BLaER1 treated with 17β-estradiol and CSF1 and Interleukin-3, amounts not matched to agents 10 nM and 100 nM (cell line): ENCODE measurements at regions not wholly inside any gene's neighbourhood (a gene's known extent, or its start where the extent isn't known, plus 50 kb on each side); places are given as distances from the start of the nearest gene placed in this dataset.

Experiments
- H3K27ac ChIP-seq, 11 experiments: shearing (Covaris generic); formaldehyde crosslinking; 2 replicates each; pipeline ENCODE4 v1.8.1; 2022
- H3K27me3 ChIP-seq, 11 experiments: shearing (Covaris generic); formaldehyde crosslinking; 2 replicates each; pipeline ENCODE4 v1.8.1; 2022
- H3K36me3 ChIP-seq, 11 experiments: shearing (Covaris generic); formaldehyde crosslinking; 2 replicates each; pipeline ENCODE4 v1.8.1; 2022
- H3K4me1 ChIP-seq, 10 experiments: shearing (Covaris generic); formaldehyde crosslinking; 2 replicates each; pipeline ENCODE4 v1.8.1; 2022
- H3K4me2 ChIP-seq, 11 experiments: shearing (Covaris generic); formaldehyde crosslinking; 2 replicates each; pipeline ENCODE4 v1.8.1; 2022
- H3K4me3 ChIP-seq, 10 experiments: shearing (Covaris generic); formaldehyde crosslinking; 2 replicates each; pipeline ENCODE4 v1.8.1; 2022
- H3K9ac ChIP-seq, 11 experiments: shearing (Covaris generic); formaldehyde crosslinking; 2 replicates each; pipeline ENCODE4 v1.8.1; 2022
- H3K9me3 ChIP-seq, 11 experiments: shearing (Covaris generic); formaldehyde crosslinking; replicated peaks in 1 of 11; 2 replicates each; pipeline ENCODE4 v1.8.1; 2022
- H4K20me1 ChIP-seq, 11 experiments: shearing (Covaris generic); formaldehyde crosslinking; 2 replicates each; pipeline ENCODE4 v1.8.1; 2022
- Cebpa-rat ChIP-seq, 11 experiments: shearing (Covaris generic); IDR thresholded peaks; 2 replicates each; pipeline ENCODE4 v1.8.1; 2022

- TF ChIP-seq Cebpa-rat (IDR thresholded peaks at IDR 0.05), result no peak
- H3K27ac ChIP-seq, result no peak overlapping the region
- H3K36me3 ChIP-seq, result no peaks in the 10 kb centered on the region
- H3K4me2 ChIP-seq, result no peak overlapping the region
- no peaks in the 10 kb centered on the region for H4K20me1 ChIP-seq
- H3K27me3 ChIP-seq, result no peaks in the 10 kb centered on the region
- no peaks in the 10 kb centered on the region for H3K4me1 ChIP-seq
- no peak overlapping the region for H3K9ac ChIP-seq
- no peak overlapping the region for H3K4me3 ChIP-seq
- no peaks in the 10 kb centered on the region for H3K9me3 ChIP-seq
Measured at GRCh38 chr1:55690366-55690765, 475.2 kb upstream of the USP24 start.

- no peak for TF ChIP-seq Cebpa-rat (IDR thresholded peaks at IDR 0.05)
- Histone ChIP-seq H4K20me1 (no peaks in the 10 kb centered on the region), H3K4me3 (no peak overlapping the region), H3K9me3 (no peaks in the 10 kb centered on the region), H3K4me1 (no peaks in the 10 kb centered on the region), H3K4me2 (no peak overlapping the region), H3K27me3 (no peaks in the 10 kb centered on the region), H3K36me3 (no peaks in the 10 kb centered on the region), H3K9ac (no peak overlapping the region), H3K27ac (no peak overlapping the region)
Measured at GRCh38 chr1:55689800-55690199, 474.6 kb upstream of the USP24 start.

GRCh38 chr1:55685560-55685959, 470.4 kb upstream of the USP24 start:
- Histone ChIP-seq H3K4me3 (no peak overlapping the region), H3K27ac (no peak overlapping the region), H3K27me3 (no peaks in the 10 kb centered on the region), H3K4me2 (no peak overlapping the region), H3K9me3 (peaks cover 0 to 11% (median 4%) of the 10 kb centered on the region in 11 experiments; a peak in 9 of 22 replicates), H3K4me1 (no peaks in the 10 kb centered on the region), H4K20me1 (no peaks in the 10 kb centered on the region), H3K9ac (no peak overlapping the region), H3K36me3 (no peaks in the 10 kb centered on the region)
- TF ChIP-seq Cebpa-rat (IDR thresholded peaks at IDR 0.05), result no peak

- peaks cover 0 to 11% (median 4%) of the 10 kb centered on the region in 11 experiments; a peak in 9 of 22 replicates for H3K9me3 ChIP-seq
- no peaks in the 10 kb centered on the region for H3K4me1 ChIP-seq
- TF ChIP-seq Cebpa-rat (IDR thresholded peaks at IDR 0.05), result no peak
- H3K27me3 ChIP-seq, result no peaks in the 10 kb centered on the region
- no peak overlapping the region for H3K4me2 ChIP-seq
- no peaks in the 10 kb centered on the region for H3K36me3 ChIP-seq
- H3K9ac ChIP-seq, result no peak overlapping the region
- H3K27ac ChIP-seq, result no peak overlapping the region
- no peaks in the 10 kb centered on the region for H4K20me1 ChIP-seq
- H3K4me3 ChIP-seq, result no peak overlapping the region
Measured at GRCh38 chr1:55684131-55684650, 469.0 kb upstream of the USP24 start.

GRCh38 chr1:55682198-55682597, 467.0 kb upstream of the USP24 start:
- H4K20me1 ChIP-seq, result no peaks in the 10 kb centered on the region
- H3K9ac ChIP-seq, result no peak overlapping the region
- no peaks in the 10 kb centered on the region for H3K27me3 ChIP-seq
- H3K4me1 ChIP-seq, result no peaks in the 10 kb centered on the region
- H3K4me2 ChIP-seq, result no peak overlapping the region
- H3K4me3 ChIP-seq, result no peak overlapping the region
- no peak overlapping the region for H3K27ac ChIP-seq
- H3K9me3 ChIP-seq, result peaks cover 0 to 11% (median 4%) of the 10 kb centered on the region in 11 experiments; a peak in 9 of 22 replicates
- H3K36me3 ChIP-seq, result no peaks in the 10 kb centered on the region
- TF ChIP-seq Cebpa-rat (IDR thresholded peaks at IDR 0.05), result no peak

GRCh38 chr1:55679971-55680370, 464.8 kb upstream of the USP24 start:
- H3K9ac ChIP-seq, result no peak overlapping the region
- H3K9me3 ChIP-seq, result peaks cover 0 to 11% (median 4%) of the 10 kb centered on the region in 11 experiments; a peak in 9 of 22 replicates
- no peak for TF ChIP-seq Cebpa-rat (IDR thresholded peaks at IDR 0.05)
- no peak overlapping the region for H3K27ac ChIP-seq
- H3K36me3 ChIP-seq, result no peaks in the 10 kb centered on the region
- no peak overlapping the region for H3K4me2 ChIP-seq
- H4K20me1 ChIP-seq, result no peaks in the 10 kb centered on the region
- H3K4me1 ChIP-seq, result no peaks in the 10 kb centered on the region
- no peak overlapping the region for H3K4me3 ChIP-seq
- no peaks in the 10 kb centered on the region for H3K27me3 ChIP-seq

GRCh38 chr1:55673416-55673815, 458.3 kb upstream of the USP24 start:
- Histone ChIP-seq H4K20me1 (no peaks in the 10 kb centered on the region), H3K4me2 (no peak overlapping the region), H3K27ac (no peak overlapping the region), H3K27me3 (no peaks in the 10 kb centered on the region), H3K36me3 (no peaks in the 10 kb centered on the region), H3K9ac (no peak overlapping the region), H3K9me3 (no peaks in the 10 kb centered on the region), H3K4me3 (no peak overlapping the region), H3K4me1 (no peaks in the 10 kb centered on the region)
- TF ChIP-seq Cebpa-rat (IDR thresholded peaks at IDR 0.05), result no peak

GRCh38 chr1:55670331-55671082, 455.3 kb upstream of the USP24 start:
- H3K4me2 ChIP-seq, result no peak overlapping the region
- H4K20me1 ChIP-seq, result no peaks in the 10 kb centered on the region
- H3K27ac ChIP-seq, result no peak overlapping the region
- no peak for TF ChIP-seq Cebpa-rat (IDR thresholded peaks at IDR 0.05)
- H3K36me3 ChIP-seq, result no peaks in the 10 kb centered on the region
- no peak overlapping the region for H3K4me3 ChIP-seq
- H3K9me3 ChIP-seq, result no peaks in the 10 kb centered on the region
- H3K4me1 ChIP-seq, result no peaks in the 10 kb centered on the region
- H3K27me3 ChIP-seq, result no peaks in the 10 kb centered on the region
- H3K9ac ChIP-seq, result no peak overlapping the region

GRCh38 chr1:55669293-55669692, 454.1 kb upstream of the USP24 start:
- Histone ChIP-seq H3K9ac (no peak overlapping the region), H4K20me1 (no peaks in the 10 kb centered on the region), H3K36me3 (no peaks in the 10 kb centered on the region), H3K4me1 (no peaks in the 10 kb centered on the region), H3K4me3 (no peak overlapping the region), H3K4me2 (no peak overlapping the region), H3K27me3 (no peaks in the 10 kb centered on the region), H3K9me3 (no peaks in the 10 kb centered on the region), H3K27ac (no peak overlapping the region)
- no peak for TF ChIP-seq Cebpa-rat (IDR thresholded peaks at IDR 0.05)

GRCh38 chr1:55662875-55663274, 447.7 kb upstream of the USP24 start:
- H3K27ac ChIP-seq, result no peak overlapping the region
- H3K4me1 ChIP-seq, result no peaks in the 10 kb centered on the region
- no peaks in the 10 kb centered on the region for H3K27me3 ChIP-seq
- peaks cover 0 to 9% (median 0%) of the 10 kb centered on the region in 11 experiments; a peak in 5 of 22 replicates for H3K9me3 ChIP-seq
- no peaks in the 10 kb centered on the region for H4K20me1 ChIP-seq
- TF ChIP-seq Cebpa-rat (IDR thresholded peaks at IDR 0.05), result no peak
- H3K4me2 ChIP-seq, result no peak overlapping the region
- no peak overlapping the region for H3K9ac ChIP-seq
- no peak overlapping the region for H3K4me3 ChIP-seq
- H3K36me3 ChIP-seq, result no peaks in the 10 kb centered on the region
